Calu3 (cell line): ENCODE measurements at regions not wholly inside any gene's neighbourhood (a gene's known extent, or its start where the extent isn't known, plus 50 kb on each side); places are given as distances from the start of the nearest gene placed in this dataset.

Experiments used
- BruUV-seq: library from RNA; stranded (reverse); fragments of 400-500 nt; replicated peaks from 2 replicates; lab custom pipeline; 2021; lab: Mats Ljungman, UMichigan
- CTCF ChIA-PET: fragments of 300-600 bp; sonication (Branson Sonifier 250); formaldehyde crosslinking; loops from one replicate; lab custom pipeline; 2022; ENCODE audit warnings: antibody characterized with exemption; lab: Charles Lee
- DNase-seq: peaks from one replicate; pipeline ENCODE4 v3.0.0; 2022
- H3K27ac Mint-ChIP-seq: one replicate; pipeline ENCODE4 v1.8.0; 2022; ENCODE audit warnings: mixed read lengths; ENCODE audit not compliant: unreplicated experiment
- H3K27me3 Mint-ChIP-seq: one replicate; pipeline ENCODE4 v1.8.0; 2022; ENCODE audit warnings: mixed read lengths; ENCODE audit not compliant: unreplicated experiment
- H3K36me3 Mint-ChIP-seq: one replicate; pipeline ENCODE4 v1.8.0; 2022; ENCODE audit warnings: mild to moderate bottlenecking, moderate library complexity, mixed read lengths; ENCODE audit not compliant: insufficient read depth, unreplicated experiment
- H3K4me1 Mint-ChIP-seq: one replicate; pipeline ENCODE4 v1.8.0; 2022; ENCODE audit warnings: mild to moderate bottlenecking, low read depth, mixed read lengths; ENCODE audit not compliant: unreplicated experiment
- H3K4me3 Mint-ChIP-seq: one replicate; pipeline ENCODE4 v1.8.0; 2022; ENCODE audit warnings: mild to moderate bottlenecking, low read depth, moderate library complexity, mixed read lengths; ENCODE audit not compliant: unreplicated experiment
- H3K9me3 Mint-ChIP-seq: one replicate; pipeline ENCODE4 v1.8.0; 2022; ENCODE audit warnings: low read depth, mixed read lengths; ENCODE audit not compliant: unreplicated experiment
- intact Hi-C: fragments of 100-400 bp; cut with micrococcal nuclease; formaldehyde crosslinking; loops from one replicate; pipeline ENCODE4 v1.10.0; 2022; ENCODE audit not compliant: unreplicated experiment
- TF ChIP-seq, protein P1 (sequence below): fragments of 200-600 bp; IDR thresholded peaks from one replicate; pipeline ENCODE4 v1.8.0; 2022; ENCODE audit warnings: antibody characterized with exemption; ENCODE audit not compliant: unreplicated experiment

DNA sequence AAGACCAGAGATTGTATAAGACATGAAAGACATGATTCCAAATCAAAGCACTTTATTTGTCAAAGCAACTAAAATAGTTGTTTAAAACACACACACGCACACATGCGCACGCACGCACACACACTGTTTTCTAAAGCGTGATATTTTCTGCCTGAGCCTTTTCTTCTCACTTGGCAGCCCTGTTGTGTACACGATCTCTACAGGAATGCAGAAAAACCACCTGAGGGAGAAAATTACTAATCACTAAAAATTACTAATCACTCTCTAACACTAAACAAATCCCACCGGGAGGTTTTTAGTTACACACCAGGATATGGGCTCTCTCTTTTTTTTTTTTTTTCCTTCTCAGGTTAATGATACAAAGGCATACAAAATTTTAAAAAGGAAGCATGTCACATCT lies 160.1 kb upstream of the ATP11B start:
- H3K27ac Mint-ChIP-seq = no peak overlapping the region
- H3K4me1 Mint-ChIP-seq = peaks cover under 1% of the 10 kb centered on the region
- H3K4me3 Mint-ChIP-seq = no peak overlapping the region
- TF ChIP-seq, protein P1, sequence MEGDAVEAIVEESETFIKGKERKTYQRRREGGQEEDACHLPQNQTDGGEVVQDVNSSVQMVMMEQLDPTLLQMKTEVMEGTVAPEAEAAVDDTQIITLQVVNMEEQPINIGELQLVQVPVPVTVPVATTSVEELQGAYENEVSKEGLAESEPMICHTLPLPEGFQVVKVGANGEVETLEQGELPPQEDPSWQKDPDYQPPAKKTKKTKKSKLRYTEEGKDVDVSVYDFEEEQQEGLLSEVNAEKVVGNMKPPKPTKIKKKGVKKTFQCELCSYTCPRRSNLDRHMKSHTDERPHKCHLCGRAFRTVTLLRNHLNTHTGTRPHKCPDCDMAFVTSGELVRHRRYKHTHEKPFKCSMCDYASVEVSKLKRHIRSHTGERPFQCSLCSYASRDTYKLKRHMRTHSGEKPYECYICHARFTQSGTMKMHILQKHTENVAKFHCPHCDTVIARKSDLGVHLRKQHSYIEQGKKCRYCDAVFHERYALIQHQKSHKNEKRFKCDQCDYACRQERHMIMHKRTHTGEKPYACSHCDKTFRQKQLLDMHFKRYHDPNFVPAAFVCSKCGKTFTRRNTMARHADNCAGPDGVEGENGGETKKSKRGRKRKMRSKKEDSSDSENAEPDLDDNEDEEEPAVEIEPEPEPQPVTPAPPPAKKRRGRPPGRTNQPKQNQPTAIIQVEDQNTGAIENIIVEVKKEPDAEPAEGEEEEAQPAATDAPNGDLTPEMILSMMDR = no peak
- DNase-seq = no peak
- no TSS peak for BruUV-seq
- no peaks in the 10 kb centered on the region for H3K36me3 Mint-ChIP-seq
- CTCF ChIA-PET = no interaction called here
- intact Hi-C loops = no loop called here
- H3K9me3 Mint-ChIP-seq = no peaks in the 10 kb centered on the region
- no peaks in the 10 kb centered on the region for H3K27me3 Mint-ChIP-seq

DNA sequence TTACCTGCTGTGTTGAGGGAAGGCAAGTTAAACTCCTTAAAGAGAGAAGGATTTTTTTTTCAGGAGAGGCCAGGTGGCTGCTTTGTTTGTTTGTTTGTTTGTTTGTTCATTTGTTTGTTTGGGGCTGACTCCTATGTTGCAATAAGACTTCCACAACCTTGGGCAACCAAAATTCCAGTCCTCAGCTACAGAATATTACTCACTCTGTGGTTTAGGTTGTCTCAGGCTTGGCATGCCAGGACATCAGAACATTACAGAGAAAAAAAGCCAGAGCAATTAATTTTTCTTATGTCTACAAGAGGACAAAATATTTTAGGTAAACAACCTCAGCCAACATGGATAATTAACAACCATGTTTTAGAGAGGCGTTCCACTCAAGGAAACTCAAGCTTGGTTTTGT lies 156.7 kb upstream of the ATP11B start:
- no peaks in the 10 kb centered on the region for H3K4me1 Mint-ChIP-seq
- TF ChIP-seq, protein P1 = no peak
- no peaks in the 10 kb centered on the region for H3K36me3 Mint-ChIP-seq
- H3K27ac Mint-ChIP-seq = no peak overlapping the region
- no peak overlapping the region for H3K4me3 Mint-ChIP-seq
- BruUV-seq = no TSS peak
- intact Hi-C loops = no loop called here
- H3K27me3 Mint-ChIP-seq = no peaks in the 10 kb centered on the region
- no peak for DNase-seq
- CTCF ChIA-PET = interaction anchor here (0.6 to 1.2 kb wide), 4 partner anchors 10 to 1612 kb away, joined by 3 to 4 read pairs (median 3); no protein-coding TSS in a partner anchor
- peaks cover 4% of the 10 kb centered on the region for H3K9me3 Mint-ChIP-seq

DNA sequence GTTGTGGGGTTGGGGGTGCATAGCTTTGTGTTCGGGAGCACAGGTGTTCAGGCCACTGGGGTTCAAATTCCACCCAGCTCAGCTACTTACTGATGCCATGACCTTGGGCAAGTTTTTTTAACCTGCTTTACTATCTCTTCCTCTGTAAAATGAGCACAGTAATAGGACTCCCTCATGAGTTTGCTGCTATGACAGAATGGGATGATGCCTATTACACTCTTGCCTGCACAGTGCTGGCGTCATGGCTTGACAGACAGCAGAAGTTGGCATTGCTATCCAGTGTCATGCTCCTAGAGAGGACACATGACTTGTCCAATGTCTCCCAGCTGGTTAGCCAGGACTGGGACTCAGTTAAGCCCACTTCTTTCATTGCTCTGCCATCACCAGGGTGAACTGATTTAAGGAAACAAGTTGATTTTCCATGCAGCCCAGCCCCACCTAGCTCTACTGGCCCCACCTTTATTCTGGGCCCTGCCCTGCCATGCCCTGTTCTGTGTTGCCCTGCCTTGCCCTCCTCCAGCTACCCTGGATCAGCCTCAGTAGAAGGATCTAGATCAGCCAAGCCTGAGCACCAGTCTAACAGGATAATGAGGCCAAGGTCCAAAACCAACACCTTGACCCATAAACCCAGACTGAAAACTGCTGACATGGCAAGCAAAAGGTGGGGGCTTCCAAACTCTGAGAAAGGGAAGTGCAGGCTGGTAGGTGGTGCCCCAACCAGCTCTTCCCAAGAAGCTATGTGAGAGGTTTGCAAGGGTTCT lies 155.8 kb upstream of the ATP11B start:
- no peaks in the 10 kb centered on the region for H3K27me3 Mint-ChIP-seq
- TF ChIP-seq, protein P1 = no peak
- no peaks in the 10 kb centered on the region for H3K4me1 Mint-ChIP-seq
- no peak overlapping the region for H3K4me3 Mint-ChIP-seq
- intact Hi-C loops = no loop called here
- no TSS peak for BruUV-seq
- H3K36me3 Mint-ChIP-seq = no peaks in the 10 kb centered on the region
- H3K9me3 Mint-ChIP-seq = peaks cover 4% of the 10 kb centered on the region
- CTCF ChIA-PET = interaction anchor here (0.6 to 1.2 kb wide), 4 partner anchors 11 to 1613 kb away, joined by 3 to 4 read pairs (median 3); no protein-coding TSS in a partner anchor
- no peak overlapping the region for H3K27ac Mint-ChIP-seq
- DNase-seq = no peak

DNA sequence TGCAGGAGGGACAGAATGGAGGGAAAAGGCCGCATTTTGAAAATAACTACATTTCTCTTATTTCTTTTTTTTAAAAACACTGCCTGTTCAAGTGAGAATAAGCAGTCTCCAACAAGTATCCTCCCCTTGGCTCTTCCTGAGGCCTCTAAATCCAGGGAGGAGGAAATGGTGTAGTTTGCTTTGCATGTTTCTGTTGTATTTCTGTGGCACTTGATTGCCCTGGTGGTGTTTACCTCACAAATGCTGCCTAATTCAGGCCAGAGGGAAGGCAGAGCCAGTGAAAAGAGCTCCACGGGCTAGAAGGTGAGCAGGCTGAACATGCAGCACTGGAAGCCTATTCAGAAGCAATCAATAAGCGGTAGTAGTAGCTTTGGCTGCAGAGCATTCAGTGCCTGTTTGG lies 149.3 kb upstream of the ATP11B start:
- no peak for DNase-seq
- Mint-ChIP-seq H3K27ac (no peak overlapping the region), H3K27me3 (no peaks in the 10 kb centered on the region), H3K4me3 (no peak overlapping the region), H3K4me1 (no peaks in the 10 kb centered on the region), H3K36me3 (no peaks in the 10 kb centered on the region), H3K9me3 (peaks cover 4% of the 10 kb centered on the region)
- CTCF ChIA-PET = interaction anchor here (1.1 kb wide), 1 partner anchor 18 kb away, joined by 3 read pairs; no protein-coding TSS in a partner anchor
- BruUV-seq = no TSS peak
- TF ChIP-seq, protein P1 = no peak
- intact Hi-C loops = no loop called here
